ENCODE measurements at regions not wholly inside any gene's neighbourhood (a gene's known extent, or its start where the extent isn't known, plus 50 kb on each side); places are given as distances from the start of the nearest gene placed in this dataset.

DNA sequence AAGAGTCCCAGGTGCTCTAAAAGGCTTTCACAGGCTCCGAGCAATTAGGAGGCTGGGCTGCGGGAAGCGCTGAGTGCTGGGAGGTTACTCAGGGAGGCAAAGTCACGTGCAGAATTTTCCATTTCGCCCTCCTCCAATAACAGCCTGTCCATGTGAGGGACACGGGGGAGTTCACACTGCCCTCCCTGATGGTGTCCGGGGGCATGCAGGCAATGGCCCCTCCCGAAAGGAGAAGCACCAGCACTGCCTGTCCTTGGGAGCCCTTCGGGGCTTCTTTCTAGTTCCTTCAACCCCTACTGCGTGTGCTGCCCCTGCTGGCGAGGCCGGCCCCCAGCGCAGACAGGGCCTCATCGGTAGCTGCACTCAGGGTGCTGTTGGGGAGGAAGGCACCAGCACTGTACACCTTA is 63.1 kb upstream of the HPCAL1 start:
- H3K79me2 ChIP-seq (ENCODE audit: insufficient read depth, low read length), result no peaks in the 10 kb centered on the region
- H3K4me2 ChIP-seq (ENCODE audit: low read length), result no peak overlapping the region
- H2AFZ ChIP-seq (ENCODE audit: low read depth, low read length, poor library complexity, severe bottlenecking), result no peak overlapping the region
- no peak overlapping the region for H3K27ac ChIP-seq (ENCODE audit: low read depth, low read length)
- ChIA-PET CTCF (no interaction called here), POLR2A (no interaction called here), RAD21 (ENCODE audit: low non-redundant PET in 1 of 2, low total read pairs in 2 of 2, uncharacterized antibody in 2 of 2, unreplicated experiment in 2 of 2) (no interaction called here)
- ATAC-seq, result peak; percentile 69
- no peaks in the 10 kb centered on the region for H4K20me1 ChIP-seq (ENCODE audit: insufficient read depth)
- H3K4me3 ChIP-seq (replicated peaks in 1 of 2; ENCODE audit: low read depth in 1 of 2, low read length in 2 of 2), result no peak overlapping the region
- no peaks in the 10 kb centered on the region for H3K9me3 ChIP-seq (ENCODE audit: control insufficient read depth in 1 of 2, insufficient read depth in 1 of 2, low read depth in 1 of 2, low read length in 2 of 2)
- H3K4me1 ChIP-seq (ENCODE audit: control insufficient read depth in 1 of 2, insufficient read depth in 2 of 2, low read length in 2 of 2), result peaks cover 0 to 6% of the 10 kb centered on the region in 2 experiments; a peak in 1 of 4 replicates
- H3K36me3 ChIP-seq (ENCODE audit: control insufficient read depth in 1 of 2, insufficient read depth in 2 of 2, low read length in 2 of 2), result no peaks in the 10 kb centered on the region
- TF ChIP-seq, protein P1, sequence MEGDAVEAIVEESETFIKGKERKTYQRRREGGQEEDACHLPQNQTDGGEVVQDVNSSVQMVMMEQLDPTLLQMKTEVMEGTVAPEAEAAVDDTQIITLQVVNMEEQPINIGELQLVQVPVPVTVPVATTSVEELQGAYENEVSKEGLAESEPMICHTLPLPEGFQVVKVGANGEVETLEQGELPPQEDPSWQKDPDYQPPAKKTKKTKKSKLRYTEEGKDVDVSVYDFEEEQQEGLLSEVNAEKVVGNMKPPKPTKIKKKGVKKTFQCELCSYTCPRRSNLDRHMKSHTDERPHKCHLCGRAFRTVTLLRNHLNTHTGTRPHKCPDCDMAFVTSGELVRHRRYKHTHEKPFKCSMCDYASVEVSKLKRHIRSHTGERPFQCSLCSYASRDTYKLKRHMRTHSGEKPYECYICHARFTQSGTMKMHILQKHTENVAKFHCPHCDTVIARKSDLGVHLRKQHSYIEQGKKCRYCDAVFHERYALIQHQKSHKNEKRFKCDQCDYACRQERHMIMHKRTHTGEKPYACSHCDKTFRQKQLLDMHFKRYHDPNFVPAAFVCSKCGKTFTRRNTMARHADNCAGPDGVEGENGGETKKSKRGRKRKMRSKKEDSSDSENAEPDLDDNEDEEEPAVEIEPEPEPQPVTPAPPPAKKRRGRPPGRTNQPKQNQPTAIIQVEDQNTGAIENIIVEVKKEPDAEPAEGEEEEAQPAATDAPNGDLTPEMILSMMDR (IDR thresholded peaks at IDR 0.05 in 2 of 3, conservative IDR thresholded peaks at IDR 0.05 in 1 of 3; ENCODE audit: borderline replicate concordance in 1 of 3, insufficient read depth in 1 of 3, low read depth in 2 of 3, low read length in 2 of 3), result peak in 2 of 3 experiments; percentile 34 to 38; a peak in 4 of 6 replicates
- TF ChIP-seq SRF (IDR thresholded peaks at IDR 0.05; ENCODE audit: low read depth), result no peak
- no peak for TF ChIP-seq RAD21 (IDR thresholded peaks at IDR 0.05; ENCODE audit: low read depth)
- TF ChIP-seq, protein P2, sequence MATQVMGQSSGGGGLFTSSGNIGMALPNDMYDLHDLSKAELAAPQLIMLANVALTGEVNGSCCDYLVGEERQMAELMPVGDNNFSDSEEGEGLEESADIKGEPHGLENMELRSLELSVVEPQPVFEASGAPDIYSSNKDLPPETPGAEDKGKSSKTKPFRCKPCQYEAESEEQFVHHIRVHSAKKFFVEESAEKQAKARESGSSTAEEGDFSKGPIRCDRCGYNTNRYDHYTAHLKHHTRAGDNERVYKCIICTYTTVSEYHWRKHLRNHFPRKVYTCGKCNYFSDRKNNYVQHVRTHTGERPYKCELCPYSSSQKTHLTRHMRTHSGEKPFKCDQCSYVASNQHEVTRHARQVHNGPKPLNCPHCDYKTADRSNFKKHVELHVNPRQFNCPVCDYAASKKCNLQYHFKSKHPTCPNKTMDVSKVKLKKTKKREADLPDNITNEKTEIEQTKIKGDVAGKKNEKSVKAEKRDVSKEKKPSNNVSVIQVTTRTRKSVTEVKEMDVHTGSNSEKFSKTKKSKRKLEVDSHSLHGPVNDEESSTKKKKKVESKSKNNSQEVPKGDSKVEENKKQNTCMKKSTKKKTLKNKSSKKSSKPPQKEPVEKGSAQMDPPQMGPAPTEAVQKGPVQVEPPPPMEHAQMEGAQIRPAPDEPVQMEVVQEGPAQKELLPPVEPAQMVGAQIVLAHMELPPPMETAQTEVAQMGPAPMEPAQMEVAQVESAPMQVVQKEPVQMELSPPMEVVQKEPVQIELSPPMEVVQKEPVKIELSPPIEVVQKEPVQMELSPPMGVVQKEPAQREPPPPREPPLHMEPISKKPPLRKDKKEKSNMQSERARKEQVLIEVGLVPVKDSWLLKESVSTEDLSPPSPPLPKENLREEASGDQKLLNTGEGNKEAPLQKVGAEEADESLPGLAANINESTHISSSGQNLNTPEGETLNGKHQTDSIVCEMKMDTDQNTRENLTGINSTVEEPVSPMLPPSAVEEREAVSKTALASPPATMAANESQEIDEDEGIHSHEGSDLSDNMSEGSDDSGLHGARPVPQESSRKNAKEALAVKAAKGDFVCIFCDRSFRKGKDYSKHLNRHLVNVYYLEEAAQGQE (IDR thresholded peaks at IDR 0.05; ENCODE audit: low read depth), result no peak
- TF ChIP-seq, protein P3, sequence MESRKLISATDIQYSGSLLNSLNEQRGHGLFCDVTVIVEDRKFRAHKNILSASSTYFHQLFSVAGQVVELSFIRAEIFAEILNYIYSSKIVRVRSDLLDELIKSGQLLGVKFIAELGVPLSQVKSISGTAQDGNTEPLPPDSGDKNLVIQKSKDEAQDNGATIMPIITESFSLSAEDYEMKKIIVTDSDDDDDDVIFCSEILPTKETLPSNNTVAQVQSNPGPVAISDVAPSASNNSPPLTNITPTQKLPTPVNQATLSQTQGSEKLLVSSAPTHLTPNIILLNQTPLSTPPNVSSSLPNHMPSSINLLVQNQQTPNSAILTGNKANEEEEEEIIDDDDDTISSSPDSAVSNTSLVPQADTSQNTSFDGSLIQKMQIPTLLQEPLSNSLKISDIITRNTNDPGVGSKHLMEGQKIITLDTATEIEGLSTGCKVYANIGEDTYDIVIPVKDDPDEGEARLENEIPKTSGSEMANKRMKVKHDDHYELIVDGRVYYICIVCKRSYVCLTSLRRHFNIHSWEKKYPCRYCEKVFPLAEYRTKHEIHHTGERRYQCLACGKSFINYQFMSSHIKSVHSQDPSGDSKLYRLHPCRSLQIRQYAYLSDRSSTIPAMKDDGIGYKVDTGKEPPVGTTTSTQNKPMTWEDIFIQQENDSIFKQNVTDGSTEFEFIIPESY (IDR thresholded peaks at IDR 0.05; ENCODE audit: extremely low read depth, insufficient replicate concordance, low read length), result no peak
- no TSS peak for BruUV-seq (replicated peaks)
- DNase-seq (ENCODE audit: low read depth, low spot score), result no peak
- H3K27me3 ChIP-seq (ENCODE audit: insufficient read depth, low read length), result no peaks in the 10 kb centered on the region
- intact Hi-C loops (cut with micrococcal nuclease), result no loop called here
- no peak overlapping the region for H3K9ac ChIP-seq (ENCODE audit: low read length)
- no peaks in the 10 kb centered on the region for H3K9me2 ChIP-seq (ENCODE audit: insufficient read depth)
